HEK293 (cell line): ENCODE measurements at regions not wholly inside any gene's neighbourhood (a gene's known extent, or its start where the extent isn't known, plus 50 kb on each side); places are given as distances from the start of the nearest gene placed in this dataset.

Source experiments
- CTCF ChIA-PET: fragments of 350-600 bp; formaldehyde crosslinking; extraction: SDS; loops from one replicate; lab custom pipeline; 2021; ENCODE audit warnings: antibody characterized with exemption; lab: Yijun Ruan, JAX
- POLR2A ChIA-PET: fragments of 300-600 bp; formaldehyde crosslinking; extraction: SDS; loops from one replicate; lab custom pipeline; 2020; ENCODE audit warnings: antibody characterized with exemption, inconsistent platforms; lab: Yijun Ruan, JAX
- H3K27ac ChIP-seq: fragments of 200-500 bp; sonication (Bioruptor generic); 2 replicates; pipeline ENCODE4 v1.5.1; 2014; ENCODE audit warnings: low read depth, low read length, control low read depth, inconsistent platforms; ENCODE audit errors: extremely low read depth
- H3K36me3 ChIP-seq, 2 experiments: fragments of 200-500 bp in 1 of 2; sonication (Bioruptor generic) in 1 of 2; 1 replicate in 1 of 2; 2 replicates in 1 of 2; pipeline ENCODE4 v1.5.1; 2014 to 2017; ENCODE audit warnings: inconsistent platforms in 2 of 2, low read length in 2 of 2; ENCODE audit not compliant: control insufficient read depth in 2 of 2, insufficient read depth in 1 of 2
- H3K4me1 ChIP-seq: fragments of 200-500 bp; sonication (Bioruptor generic); 2 replicates; pipeline ENCODE4 v1.5.1; 2014; ENCODE audit warnings: mild to moderate bottlenecking, low read length, inconsistent platforms; ENCODE audit not compliant: control insufficient read depth, insufficient read depth
- H3K4me3 ChIP-seq: 2 replicates; pipeline ENCODE4 v1.5.1; 2011; ENCODE audit warnings: low read depth, mild to moderate bottlenecking, control low read depth, low read length, moderate library complexity
- H3K9me3 ChIP-seq: fragments of 200-500 bp; sonication (Bioruptor generic); 2 replicates; pipeline ENCODE4 v1.5.1; 2014; ENCODE audit warnings: low read depth, low read length, inconsistent platforms; ENCODE audit not compliant: control insufficient read depth, insufficient read depth
- BCL11A ChIP-seq: fragments of 450-650 bp; formaldehyde crosslinking; IDR thresholded peaks from 2 replicates; pipeline ENCODE4 v1.5.1; 2016; ENCODE audit warnings: low read depth, missing biosample characterization, missing genetic modification characterization
- KLF16 ChIP-seq: fragments of 450-650 bp; formaldehyde crosslinking; IDR thresholded peaks from 2 replicates; pipeline ENCODE4 v1.5.1; 2017; ENCODE audit warnings: missing biosample characterization, missing genetic modification characterization
- KLF9 ChIP-seq: fragments of 450-650 bp; formaldehyde crosslinking; IDR thresholded peaks from 2 replicates; pipeline ENCODE4 v1.5.1; 2016; ENCODE audit warnings: missing biosample characterization, missing genetic modification characterization, low read depth
- OSR2 ChIP-seq: fragments of 450-650 bp; formaldehyde crosslinking; IDR thresholded peaks from 2 replicates; pipeline ENCODE4 v1.5.1; 2016; ENCODE audit warnings: missing biosample characterization, missing genetic modification characterization
- PRDM2 ChIP-seq: fragments of 450-650 bp; formaldehyde crosslinking; IDR thresholded peaks from 2 replicates; pipeline ENCODE4 v1.5.1; 2016; ENCODE audit warnings: missing biosample characterization, missing genetic modification characterization, borderline replicate concordance
- ZBTB1 ChIP-seq: fragments of 450-650 bp; formaldehyde crosslinking; IDR thresholded peaks from 2 replicates; pipeline ENCODE4 v1.5.1; 2016; ENCODE audit warnings: missing biosample characterization, missing genetic modification characterization
- ZBTB17 ChIP-seq: fragments of 450-650 bp; formaldehyde crosslinking; IDR thresholded peaks from 2 replicates; pipeline ENCODE4 v1.5.1; 2016; ENCODE audit warnings: missing biosample characterization, missing genetic modification characterization
- ZBTB6 ChIP-seq: fragments of 450-650 bp; formaldehyde crosslinking; IDR thresholded peaks from 2 replicates; pipeline ENCODE4 v1.5.1; 2017; ENCODE audit warnings: missing biosample characterization, missing genetic modification characterization
- ZFP3 ChIP-seq: fragments of 450-650 bp; formaldehyde crosslinking; IDR thresholded peaks from 2 replicates; pipeline ENCODE4 v1.5.1; 2016; ENCODE audit warnings: low read depth, missing biosample characterization, missing genetic modification characterization
- ZNF10 ChIP-seq: fragments of 450-650 bp; formaldehyde crosslinking; IDR thresholded peaks from 2 replicates; pipeline ENCODE4 v1.5.1; 2017; ENCODE audit warnings: missing biosample characterization, missing genetic modification characterization
- ZNF140 ChIP-seq: fragments of 450-650 bp; formaldehyde crosslinking; IDR thresholded peaks from 2 replicates; pipeline ENCODE4 v1.5.1; 2016; ENCODE audit warnings: missing biosample characterization, missing genetic modification characterization
- ZNF202 ChIP-seq: fragments of 450-650 bp; formaldehyde crosslinking; IDR thresholded peaks from 2 replicates; pipeline ENCODE4 v1.5.1; 2016; ENCODE audit warnings: missing biosample characterization, missing genetic modification characterization, borderline replicate concordance
- ZNF302 ChIP-seq: fragments of 450-650 bp; formaldehyde crosslinking; IDR thresholded peaks from 2 replicates; pipeline ENCODE4 v1.5.1; 2016; ENCODE audit warnings: missing biosample characterization, missing genetic modification characterization, low read depth
- ZNF341 ChIP-seq: fragments of 450-650 bp; formaldehyde crosslinking; IDR thresholded peaks from 2 replicates; pipeline ENCODE4; 2016; ENCODE audit warnings: low read depth, missing biosample characterization, missing genetic modification characterization
- ZNF423 ChIP-seq: fragments of 450-650 bp; formaldehyde crosslinking; IDR thresholded peaks from 2 replicates; pipeline ENCODE4 v1.5.1; 2016; ENCODE audit warnings: missing biosample characterization, missing genetic modification characterization
- ZNF426 ChIP-seq: fragments of 450-650 bp; formaldehyde crosslinking; IDR thresholded peaks from 2 replicates; pipeline ENCODE4 v1.5.1; 2017; ENCODE audit warnings: missing biosample characterization, missing genetic modification characterization, mild to moderate bottlenecking, inconsistent platforms, moderate library complexity
- ZNF510 ChIP-seq: fragments of 450-650 bp; formaldehyde crosslinking; IDR thresholded peaks from 2 replicates; pipeline ENCODE4 v1.5.1; 2018; ENCODE audit warnings: mild to moderate bottlenecking, missing genetic modification characterization, missing biosample characterization; ENCODE audit not compliant: insufficient replicate concordance
- ZNF561 ChIP-seq: fragments of 450-650 bp; IDR thresholded peaks from 2 replicates; pipeline ENCODE4 v1.5.1; 2018; ENCODE audit warnings: missing biosample characterization, missing genetic modification characterization, borderline replicate concordance
- ZNF571 ChIP-seq: fragments of 450-650 bp; formaldehyde crosslinking; IDR thresholded peaks from 2 replicates; pipeline ENCODE4 v1.5.0; 2017; ENCODE audit warnings: missing biosample characterization, missing genetic modification characterization
- ZNF623 ChIP-seq: fragments of 450-650 bp; formaldehyde crosslinking; IDR thresholded peaks from 2 replicates; pipeline ENCODE4 v1.5.1; 2016; ENCODE audit warnings: missing biosample characterization, missing genetic modification characterization
- ZNF658 ChIP-seq: fragments of 450-650 bp; formaldehyde crosslinking; IDR thresholded peaks from 2 replicates; pipeline ENCODE4; 2016; ENCODE audit warnings: missing biosample characterization, missing genetic modification characterization
- ZNF660 ChIP-seq: fragments of 450-650 bp; IDR thresholded peaks from 2 replicates; pipeline ENCODE4 v1.5.1; 2018; ENCODE audit warnings: missing biosample characterization, mild to moderate bottlenecking, missing genetic modification characterization
- ZNF791 ChIP-seq: fragments of 450-650 bp; formaldehyde crosslinking; IDR thresholded peaks from 2 replicates; pipeline ENCODE4 v1.5.1; 2016; ENCODE audit warnings: missing biosample characterization, missing genetic modification characterization
- TF ChIP-seq, protein P1 (sequence below): fragments of 450-650 bp; formaldehyde crosslinking; IDR thresholded peaks from 2 replicates; pipeline ENCODE4 v1.5.1; 2016; ENCODE audit warnings: missing biosample characterization, missing genetic modification characterization

- H3K4me1 ChIP-seq, result no peaks in the 10 kb centered on the region
- TF ChIP-seq BCL11A (tag by site-specific recombination) (no peak), ZNF623 (no peak), ZNF341 (tag by site-specific recombination) (no peak), ZNF791 (tag by site-specific recombination) (no peak), ZNF658 (tag by site-specific recombination) (no peak), ZNF571 (tag by site-specific recombination) (no peak), ZBTB17 (tag by site-specific recombination) (no peak), ZNF140 (tag by site-specific recombination) (no peak), ZNF660 (no peak), ZNF510 (tag by site-specific recombination) (no peak), ZFP3 (tag by site-specific recombination) (no peak), PRDM2 (tag by site-specific recombination) (no peak), ZNF302 (tag by site-specific recombination) (no peak)
- TF ChIP-seq, protein P1, sequence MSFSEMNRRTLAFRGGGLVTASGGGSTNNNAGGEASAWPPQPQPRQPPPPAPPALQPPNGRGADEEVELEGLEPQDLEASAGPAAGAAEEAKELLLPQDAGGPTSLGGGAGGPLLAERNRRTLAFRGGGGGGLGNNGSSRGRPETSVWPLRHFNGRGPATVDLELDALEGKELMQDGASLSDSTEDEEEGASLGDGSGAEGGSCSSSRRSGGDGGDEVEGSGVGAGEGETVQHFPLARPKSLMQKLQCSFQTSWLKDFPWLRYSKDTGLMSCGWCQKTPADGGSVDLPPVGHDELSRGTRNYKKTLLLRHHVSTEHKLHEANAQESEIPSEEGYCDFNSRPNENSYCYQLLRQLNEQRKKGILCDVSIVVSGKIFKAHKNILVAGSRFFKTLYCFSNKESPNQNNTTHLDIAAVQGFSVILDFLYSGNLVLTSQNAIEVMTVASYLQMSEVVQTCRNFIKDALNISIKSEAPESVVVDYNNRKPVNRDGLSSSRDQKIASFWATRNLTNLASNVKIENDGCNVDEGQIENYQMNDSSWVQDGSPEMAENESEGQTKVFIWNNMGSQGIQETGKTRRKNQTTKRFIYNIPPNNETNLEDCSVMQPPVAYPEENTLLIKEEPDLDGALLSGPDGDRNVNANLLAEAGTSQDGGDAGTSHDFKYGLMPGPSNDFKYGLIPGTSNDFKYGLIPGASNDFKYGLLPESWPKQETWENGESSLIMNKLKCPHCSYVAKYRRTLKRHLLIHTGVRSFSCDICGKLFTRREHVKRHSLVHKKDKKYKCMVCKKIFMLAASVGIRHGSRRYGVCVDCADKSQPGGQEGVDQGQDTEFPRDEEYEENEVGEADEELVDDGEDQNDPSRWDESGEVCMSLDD (tag by site-specific recombination), result no peak
- TF ChIP-seq, all 188 proteins: peak for 0
- Histone ChIP-seq H3K36me3 (no peaks in the 10 kb centered on the region), H3K9me3 (no peaks in the 10 kb centered on the region), H3K4me3 (no peak overlapping the region), H3K27ac (no peak overlapping the region)
- POLR2A ChIA-PET, result no interaction called here
- CTCF ChIA-PET, result interaction anchor here (0.6 kb wide), 1 partner anchor 163 kb away, joined by 4 read pairs; no protein-coding TSS in a partner anchor
Observed at GRCh38 chr4:8754634-8755589, 116.7 kb downstream of the HMX1 start.

- H3K36me3 ChIP-seq, result no peaks in the 10 kb centered on the region
- no peak overlapping the region for H3K4me3 ChIP-seq
- H3K9me3 ChIP-seq, result no peaks in the 10 kb centered on the region
- H3K4me1 ChIP-seq, result no peaks in the 10 kb centered on the region
- no peak overlapping the region for H3K27ac ChIP-seq
- POLR2A ChIA-PET, result no interaction called here
- TF ChIP-seq ZBTB1 (tag by site-specific recombination) (no peak), KLF9 (tag by site-specific recombination) (no peak), KLF16 (tag by site-specific recombination) (no peak), ZNF426 (tag by site-specific recombination) (no peak), ZNF10 (tag by site-specific recombination) (no peak), ZNF423 (tag by site-specific recombination) (no peak), ZBTB6 (tag by site-specific recombination) (no peak), OSR2 (tag by site-specific recombination) (no peak), ZNF202 (tag by site-specific recombination) (no peak), ZNF561 (no peak), ZNF623 (no peak)
- TF ChIP-seq, all 188 proteins: peak for 0
- CTCF ChIA-PET, result no interaction called here
Observed at GRCh38 chr4:8748236-8748575, 123.4 kb downstream of the HMX1 start.
